ENCODE measurements at regions not wholly inside any gene's neighbourhood (a gene's known extent, or its start where the extent isn't known, plus 50 kb on each side); places are given as distances from the start of the nearest gene placed in this dataset.

GRCh38 chr4:156481845-156482244, 489.8 kb downstream of the PDGFC start:
- no peaks in the 10 kb centered on the region for H3K27me3 Mint-ChIP-seq
- DNase-seq, result no peak
- CTCF ChIA-PET, result no interaction called here
- no peaks in the 10 kb centered on the region for H3K4me1 Mint-ChIP-seq
- ATAC-seq (ENCODE audit: low read depth), result no peak
- Histone ChIP-seq H3K4me1 (ENCODE audit: control insufficient read depth in 2 of 2, insufficient read depth in 2 of 2, low read length in 2 of 2) (no peaks in the 10 kb centered on the region), H4K20me1 (ENCODE audit: control insufficient read depth, insufficient read depth, low read length, poor library complexity, severe bottlenecking) (no peaks in the 10 kb centered on the region), H2AFZ (ENCODE audit: insufficient read depth, low read depth, low read length, poor library complexity, severe bottlenecking) (no peak overlapping the region), H3K4me2 (replicated peaks; ENCODE audit: low read depth, low read length, poor library complexity, severe bottlenecking) (no peak overlapping the region), H3K9me3 (ENCODE audit: control extremely low read depth in 1 of 3, control insufficient read depth in 2 of 3, insufficient read depth in 1 of 3, low read length in 2 of 3) (peaks cover 0 to 5% (median 0%) of the 10 kb centered on the region in 3 donors), H3K36me3 (replicated peaks in 1 of 2; ENCODE audit: control extremely low read depth in 1 of 2, control insufficient read depth in 1 of 2, extremely low read depth in 1 of 2, insufficient read depth in 2 of 2, low read length in 1 of 2) (no peaks in the 10 kb centered on the region), H3K27me3 (replicated peaks in 1 of 4; ENCODE audit: control extremely low read depth in 1 of 4, control insufficient read depth in 3 of 4, insufficient read depth in 4 of 4, low read length in 3 of 4) (no peaks in the 10 kb centered on the region), H3K9ac (ENCODE audit: low read length) (no peak overlapping the region), H3K79me2 (ENCODE audit: control insufficient read depth, insufficient read depth, low read length) (no peaks in the 10 kb centered on the region), H3K4me3 (ENCODE audit: control extremely low read depth in 1 of 5, extremely low read depth in 1 of 5, insufficient read depth in 1 of 5, low read depth in 2 of 5, low read length in 4 of 5) (no peak overlapping the region), H3K27ac (ENCODE audit: low read length in 2 of 2) (no peak overlapping the region)
- TF ChIP-seq EZH2 (IDR thresholded peaks at IDR 0.05; ENCODE audit: borderline replicate concordance, insufficient read depth, low read depth, low read length, poor library complexity, severe bottlenecking), result no peak
- TF ChIP-seq, protein P1, sequence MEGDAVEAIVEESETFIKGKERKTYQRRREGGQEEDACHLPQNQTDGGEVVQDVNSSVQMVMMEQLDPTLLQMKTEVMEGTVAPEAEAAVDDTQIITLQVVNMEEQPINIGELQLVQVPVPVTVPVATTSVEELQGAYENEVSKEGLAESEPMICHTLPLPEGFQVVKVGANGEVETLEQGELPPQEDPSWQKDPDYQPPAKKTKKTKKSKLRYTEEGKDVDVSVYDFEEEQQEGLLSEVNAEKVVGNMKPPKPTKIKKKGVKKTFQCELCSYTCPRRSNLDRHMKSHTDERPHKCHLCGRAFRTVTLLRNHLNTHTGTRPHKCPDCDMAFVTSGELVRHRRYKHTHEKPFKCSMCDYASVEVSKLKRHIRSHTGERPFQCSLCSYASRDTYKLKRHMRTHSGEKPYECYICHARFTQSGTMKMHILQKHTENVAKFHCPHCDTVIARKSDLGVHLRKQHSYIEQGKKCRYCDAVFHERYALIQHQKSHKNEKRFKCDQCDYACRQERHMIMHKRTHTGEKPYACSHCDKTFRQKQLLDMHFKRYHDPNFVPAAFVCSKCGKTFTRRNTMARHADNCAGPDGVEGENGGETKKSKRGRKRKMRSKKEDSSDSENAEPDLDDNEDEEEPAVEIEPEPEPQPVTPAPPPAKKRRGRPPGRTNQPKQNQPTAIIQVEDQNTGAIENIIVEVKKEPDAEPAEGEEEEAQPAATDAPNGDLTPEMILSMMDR (IDR thresholded peaks at IDR 0.05), result no peak
- intact Hi-C loops (cut with micrococcal nuclease), result no loop called here
- POLR2A ChIA-PET, result no interaction called here
- no peak overlapping the region for H3K27ac Mint-ChIP-seq
- no peaks in the 10 kb centered on the region for H3K9me3 Mint-ChIP-seq (ENCODE audit: insufficient read depth)
- H3K4me3 Mint-ChIP-seq, result no peak overlapping the region
- WGBS (ENCODE audit: insufficient coverage), result 100% methylated on average over 4 of the region's 11 CpGs

- Histone ChIP-seq H2AFZ (ENCODE audit: insufficient read depth, low read depth, low read length, poor library complexity, severe bottlenecking) (no peak overlapping the region), H3K9ac (ENCODE audit: low read length) (no peak overlapping the region), H3K27me3 (replicated peaks in 1 of 4; ENCODE audit: control extremely low read depth in 1 of 4, control insufficient read depth in 3 of 4, insufficient read depth in 4 of 4, low read length in 3 of 4) (no peaks in the 10 kb centered on the region), H4K20me1 (ENCODE audit: control insufficient read depth, insufficient read depth, low read length, poor library complexity, severe bottlenecking) (no peaks in the 10 kb centered on the region), H3K79me2 (ENCODE audit: control insufficient read depth, insufficient read depth, low read length) (no peaks in the 10 kb centered on the region), H3K9me3 (ENCODE audit: control extremely low read depth in 1 of 3, control insufficient read depth in 2 of 3, insufficient read depth in 1 of 3, low read length in 2 of 3) (peaks cover 0 to 5% (median 0%) of the 10 kb centered on the region in 3 donors), H3K4me2 (replicated peaks; ENCODE audit: low read depth, low read length, poor library complexity, severe bottlenecking) (no peak overlapping the region), H3K27ac (ENCODE audit: low read length in 2 of 2) (no peak overlapping the region), H3K4me1 (ENCODE audit: control insufficient read depth in 2 of 2, insufficient read depth in 2 of 2, low read length in 2 of 2) (no peaks in the 10 kb centered on the region), H3K36me3 (replicated peaks in 1 of 2; ENCODE audit: control extremely low read depth in 1 of 2, control insufficient read depth in 1 of 2, extremely low read depth in 1 of 2, insufficient read depth in 2 of 2, low read length in 1 of 2) (no peaks in the 10 kb centered on the region), H3K4me3 (ENCODE audit: control extremely low read depth in 1 of 5, extremely low read depth in 1 of 5, insufficient read depth in 1 of 5, low read depth in 2 of 5, low read length in 4 of 5) (no peak overlapping the region)
- WGBS (ENCODE audit: insufficient coverage), result no CpG with 5 or more reads among the region's 2 CpGs
- intact Hi-C loops (cut with micrococcal nuclease), result no loop called here
- no peak overlapping the region for H3K4me3 Mint-ChIP-seq
- no peaks in the 10 kb centered on the region for H3K4me1 Mint-ChIP-seq
- ATAC-seq (ENCODE audit: low read depth) (no peak), DNase-seq (no peak)
- no peaks in the 10 kb centered on the region for H3K27me3 Mint-ChIP-seq
- ChIA-PET POLR2A (no interaction called here), CTCF (no interaction called here)
- TF ChIP-seq, protein P1 (IDR thresholded peaks at IDR 0.05), result no peak
- no peak for TF ChIP-seq EZH2 (IDR thresholded peaks at IDR 0.05; ENCODE audit: borderline replicate concordance, insufficient read depth, low read depth, low read length, poor library complexity, severe bottlenecking)
- no peak overlapping the region for H3K27ac Mint-ChIP-seq
- H3K9me3 Mint-ChIP-seq (ENCODE audit: insufficient read depth), result no peaks in the 10 kb centered on the region
Observed at GRCh38 chr4:156477636-156478035, 494.0 kb downstream of the PDGFC start.

Data from B cell (primary cell).